ENCODE measurements at regions not wholly inside any gene's neighbourhood (a gene's known extent, or its start where the extent isn't known, plus 50 kb on each side); places are given as distances from the start of the nearest gene placed in this dataset.

DNA sequence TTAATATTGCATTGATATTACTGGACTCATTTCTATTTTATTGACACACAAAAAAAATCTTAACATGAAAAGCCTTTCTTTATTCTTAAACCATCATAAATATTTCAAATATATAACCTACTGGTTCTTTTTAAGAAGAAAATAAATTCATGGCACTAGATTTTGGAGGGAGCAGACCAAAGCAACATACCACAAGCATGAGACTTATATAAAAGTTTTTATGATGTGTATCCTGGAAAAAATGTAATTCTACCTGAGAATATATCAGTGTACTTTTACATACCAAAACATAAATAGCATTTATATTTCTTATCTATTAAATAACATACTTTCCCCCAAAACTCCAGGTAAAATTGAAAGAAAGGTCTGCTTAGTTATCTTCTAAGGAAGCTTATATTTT, 508.2 kb upstream of the SEMA3D start:
- no TSS peak for BruUV-seq (replicated peaks)
- ChIA-PET CTCF (no interaction called here), POLR2A (no interaction called here)
- Mint-ChIP-seq H3K4me1 (ENCODE audit: low read depth, unreplicated experiment) (peaks cover 7% of the 10 kb centered on the region), H3K27me3 (ENCODE audit: insufficient read depth, unreplicated experiment) (no peaks in the 10 kb centered on the region), H3K9me3 (ENCODE audit: unreplicated experiment) (no peaks in the 10 kb centered on the region), H3K36me3 (ENCODE audit: insufficient read depth, unreplicated experiment) (no peaks in the 10 kb centered on the region), H3K27ac (ENCODE audit: unreplicated experiment) (no peak overlapping the region), H3K4me3 (ENCODE audit: unreplicated experiment) (no peak overlapping the region)
- Histone ChIP-seq H3K9me3 (no peaks in the 10 kb centered on the region), H3K4me1 (peaks cover 7% of the 10 kb centered on the region; the same call in 1 of the 2 replicates), H3K27me3 (replicated peaks; ENCODE audit: control insufficient read depth, insufficient read depth, low read length) (no peaks in the 10 kb centered on the region), H3K4me3 (ENCODE audit: low read depth, low read length) (no peak overlapping the region), H3K36me3 (ENCODE audit: control insufficient read depth, insufficient read depth, low read length) (no peaks in the 10 kb centered on the region)
- TF ChIP-seq, protein P1, sequence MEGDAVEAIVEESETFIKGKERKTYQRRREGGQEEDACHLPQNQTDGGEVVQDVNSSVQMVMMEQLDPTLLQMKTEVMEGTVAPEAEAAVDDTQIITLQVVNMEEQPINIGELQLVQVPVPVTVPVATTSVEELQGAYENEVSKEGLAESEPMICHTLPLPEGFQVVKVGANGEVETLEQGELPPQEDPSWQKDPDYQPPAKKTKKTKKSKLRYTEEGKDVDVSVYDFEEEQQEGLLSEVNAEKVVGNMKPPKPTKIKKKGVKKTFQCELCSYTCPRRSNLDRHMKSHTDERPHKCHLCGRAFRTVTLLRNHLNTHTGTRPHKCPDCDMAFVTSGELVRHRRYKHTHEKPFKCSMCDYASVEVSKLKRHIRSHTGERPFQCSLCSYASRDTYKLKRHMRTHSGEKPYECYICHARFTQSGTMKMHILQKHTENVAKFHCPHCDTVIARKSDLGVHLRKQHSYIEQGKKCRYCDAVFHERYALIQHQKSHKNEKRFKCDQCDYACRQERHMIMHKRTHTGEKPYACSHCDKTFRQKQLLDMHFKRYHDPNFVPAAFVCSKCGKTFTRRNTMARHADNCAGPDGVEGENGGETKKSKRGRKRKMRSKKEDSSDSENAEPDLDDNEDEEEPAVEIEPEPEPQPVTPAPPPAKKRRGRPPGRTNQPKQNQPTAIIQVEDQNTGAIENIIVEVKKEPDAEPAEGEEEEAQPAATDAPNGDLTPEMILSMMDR (IDR thresholded peaks at IDR 0.05; ENCODE audit: insufficient read depth in 1 of 2, low read depth in 1 of 2, low read length in 1 of 2, severe bottlenecking in 1 of 2, unreplicated experiment in 1 of 2), result no peak
- no peak for DNase-seq
- intact Hi-C loops (cut with micrococcal nuclease; ENCODE audit: unreplicated experiment), result loop anchor here (1.0 kb wide), 1 partner anchor 14 kb away; no protein-coding TSS in a partner anchor

DNA sequence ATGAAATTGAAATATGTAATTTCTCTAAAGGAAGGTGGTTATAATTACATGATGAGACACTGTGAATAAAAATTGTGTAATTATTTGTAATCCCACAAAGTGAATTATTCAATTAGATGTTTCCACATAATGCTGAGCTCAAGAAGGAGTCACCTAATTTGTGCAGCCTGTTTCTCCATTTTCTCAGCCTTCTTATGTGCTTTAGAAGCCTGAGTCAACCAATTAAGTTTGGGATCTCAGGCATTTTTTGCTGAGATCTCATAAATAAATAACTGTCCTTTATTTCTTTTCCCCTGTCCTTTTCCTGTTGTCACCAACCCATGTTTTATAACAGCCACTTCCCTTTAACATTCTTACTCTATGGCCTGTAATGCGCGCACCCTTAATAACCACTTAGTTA, 506.5 kb upstream of the SEMA3D start:
- no peaks in the 10 kb centered on the region for H3K36me3 ChIP-seq (ENCODE audit: control insufficient read depth, insufficient read depth, low read length)
- Mint-ChIP-seq H3K27me3 (ENCODE audit: insufficient read depth, unreplicated experiment) (no peaks in the 10 kb centered on the region), H3K9me3 (ENCODE audit: unreplicated experiment) (no peaks in the 10 kb centered on the region), H3K36me3 (ENCODE audit: insufficient read depth, unreplicated experiment) (no peaks in the 10 kb centered on the region), H3K4me3 (ENCODE audit: unreplicated experiment) (no peak overlapping the region), H3K4me1 (ENCODE audit: low read depth, unreplicated experiment) (peaks cover 7% of the 10 kb centered on the region), H3K27ac (ENCODE audit: unreplicated experiment) (no peak overlapping the region)
- H3K27me3 ChIP-seq (replicated peaks; ENCODE audit: control insufficient read depth, insufficient read depth, low read length), result no peaks in the 10 kb centered on the region
- H3K4me3 ChIP-seq (ENCODE audit: low read depth, low read length), result no peak overlapping the region
- H3K4me1 ChIP-seq, result peaks cover 7% of the 10 kb centered on the region; the same call in 1 of the 2 replicates
- intact Hi-C loops (cut with micrococcal nuclease; ENCODE audit: unreplicated experiment), result no loop called here
- CTCF ChIA-PET, result no interaction called here
- POLR2A ChIA-PET, result no interaction called here
- no peaks in the 10 kb centered on the region for H3K9me3 ChIP-seq
- TF ChIP-seq, protein P1 (IDR thresholded peaks at IDR 0.05; ENCODE audit: insufficient read depth in 1 of 2, low read depth in 1 of 2, low read length in 1 of 2, severe bottlenecking in 1 of 2, unreplicated experiment in 1 of 2), result no peak
- no TSS peak for BruUV-seq (replicated peaks)
- DNase-seq, result no peak

DNA sequence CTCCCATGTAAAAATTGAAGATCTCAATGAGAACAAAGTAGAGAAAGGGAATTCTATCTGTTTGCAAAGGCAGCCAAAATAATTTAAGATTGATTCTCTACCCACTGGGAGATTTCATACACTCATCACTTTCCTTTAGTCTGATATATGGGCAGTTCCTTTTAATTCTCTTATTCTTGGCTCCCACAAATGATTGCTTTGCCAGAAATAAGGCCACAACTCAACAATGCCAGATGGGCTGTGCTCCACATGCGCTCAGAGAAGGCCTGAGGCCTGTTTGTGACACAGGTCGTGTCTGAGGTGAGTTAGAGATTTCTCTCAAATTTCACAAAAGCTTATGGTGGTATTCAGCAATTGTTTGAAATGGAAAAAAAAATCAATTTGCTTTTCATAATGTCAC, 501.9 kb upstream of the SEMA3D start:
- Histone ChIP-seq H3K4me1 (no peaks in the 10 kb centered on the region), H3K9me3 (no peaks in the 10 kb centered on the region; the same call in 1 of the 2 replicates), H3K4me3 (ENCODE audit: low read depth, low read length) (no peak overlapping the region), H3K36me3 (ENCODE audit: control insufficient read depth, insufficient read depth, low read length) (no peaks in the 10 kb centered on the region), H3K27me3 (replicated peaks; ENCODE audit: control insufficient read depth, insufficient read depth, low read length) (no peaks in the 10 kb centered on the region)
- Mint-ChIP-seq H3K36me3 (ENCODE audit: insufficient read depth, unreplicated experiment) (no peaks in the 10 kb centered on the region), H3K4me1 (ENCODE audit: low read depth, unreplicated experiment) (peaks cover 1% of the 10 kb centered on the region), H3K27me3 (ENCODE audit: insufficient read depth, unreplicated experiment) (no peaks in the 10 kb centered on the region), H3K4me3 (ENCODE audit: unreplicated experiment) (no peak overlapping the region), H3K9me3 (ENCODE audit: unreplicated experiment) (peaks cover 10% of the 10 kb centered on the region), H3K27ac (ENCODE audit: unreplicated experiment) (no peak overlapping the region)
- ChIA-PET POLR2A (no interaction called here), CTCF (no interaction called here)
- BruUV-seq (replicated peaks), result no TSS peak
- intact Hi-C loops (cut with micrococcal nuclease; ENCODE audit: unreplicated experiment), result no loop called here
- TF ChIP-seq, protein P1 (IDR thresholded peaks at IDR 0.05; ENCODE audit: insufficient read depth in 1 of 2, low read depth in 1 of 2, low read length in 1 of 2, severe bottlenecking in 1 of 2, unreplicated experiment in 1 of 2), result no peak
- DNase-seq, result no peak

Data from Caco-2 (cell line).